Transverse colon (tissue), 4 donors: ENCODE measurements at regions not wholly inside any gene's neighbourhood (a gene's known extent, or its start where the extent isn't known, plus 50 kb on each side); places are given as distances from the start of the nearest gene placed in this dataset.

Source experiments
- DNase-seq: peaks from one replicate; pipeline ENCODE4 v3.0.0-alpha.2; 2019
- H3K27ac ChIP-seq, 4 donors: fragments of 200-600 bp; sonication (generic); 2 replicates each; pipeline ENCODE4 v1.5.1; 2016 to 2018; ENCODE audit warnings: inconsistent platforms in 4 of 4
- H3K27me3 ChIP-seq: fragments of 200-600 bp; sonication (generic); 2 replicates; pipeline ENCODE4 v1.5.1; 2017; ENCODE audit warnings: inconsistent platforms
- H3K36me3 ChIP-seq, 4 donors: fragments of 200-600 bp; sonication (generic); 2 replicates each; pipeline ENCODE4 v1.5.1; 2017 to 2019; ENCODE audit warnings: inconsistent platforms in 4 of 4
- H3K4me1 ChIP-seq, 4 donors: fragments of 200-600 bp; sonication (generic); 2 replicates each; pipeline ENCODE4 v1.5.1; 2017 to 2020; ENCODE audit warnings: inconsistent platforms in 4 of 4
- H3K4me3 ChIP-seq, 4 donors: fragments of 200-600 bp; sonication (generic); 1 replicate in 1 of 4; 2 replicates in 3 of 4; pipeline versions ENCODE4 v1.5.1 to v1.6.1; 2017 to 2019; ENCODE audit warnings: inconsistent platforms in 4 of 4
- H3K9me3 ChIP-seq, 2 donors: fragments of 200-600 bp; sonication (generic); 2 replicates each; pipeline ENCODE4 v1.5.1; 2017 to 2019; ENCODE audit warnings: inconsistent platforms in 2 of 2
- EP300 ChIP-seq: sonication (generic); formaldehyde crosslinking; IDR thresholded peaks from one replicate; pipeline ENCODE4 v1.6.1; 2017; ENCODE audit warnings: antibody characterized with exemption, low read depth
- POLR2A ChIP-seq: fragments of 450-650 bp; IDR thresholded peaks from one replicate; pipeline ENCODE4 v1.6.1; 2016; ENCODE audit warnings: antibody characterized with exemption, mild to moderate bottlenecking, moderate library complexity
- POLR2AphosphoS5 ChIP-seq, 3 donors: sonication (generic); formaldehyde crosslinking; IDR thresholded peaks; one replicate each; pipeline ENCODE4 v1.6.1; 2016; ENCODE audit warnings: antibody characterized with exemption in 3 of 3
- WGBS, 2 donors: methylation state at CpG; one replicate each; pipeline ENCODE4 v1.1.5; 2018; ENCODE audit warnings: low coverage in 1 of 2; 5-methylcytosine and 5-hydroxymethylcytosine counted together
- in situ Hi-C, 4 donors: fragments of 200-750 bp; cut with MboI; loops; one replicate each; pipeline versions ENCODE4 v1.15.0 to v1.15.1; 2017; ENCODE audit warnings: low sequenced_read_pairs in 3 of 4, low pct_ligation_motif_present in 1 of 4, low pct_unique_long_range_greater_than_20kb in 1 of 4
- intact Hi-C: fragments of 100-400 bp; cut with DNase I; formaldehyde crosslinking; loops from one replicate; pipeline ENCODE4 v1.15.1; 2023; ENCODE audit warnings: low total_unique reads
- TF ChIP-seq, protein P1 (sequence below), 5 experiments: fragments of 200-600 bp in 3 of 5; fragments of 450-650 bp in 2 of 5; sonication (generic) in 3 of 5; IDR thresholded peaks; 1 replicate in 2 of 5; 2 replicates in 3 of 5; pipeline ENCODE4 v1.5.1; 2016 to 2017; ENCODE audit warnings: antibody characterized with exemption in 5 of 5, inconsistent platforms in 3 of 5, mild to moderate bottlenecking in 2 of 5, moderate library complexity in 1 of 5

- H3K36me3 ChIP-seq = no peaks in the 10 kb centered on the region
- no peaks in the 10 kb centered on the region for H3K4me1 ChIP-seq
- in situ Hi-C loops (loop anchor here in 3 of 4 donors (25.0 kb wide), 1 partner anchor 371 kb away; no protein-coding TSS in a partner anchor), intact Hi-C loops (no loop called here)
- no peak for DNase-seq
- no peaks in the 10 kb centered on the region for H3K27me3 ChIP-seq
- H3K27ac ChIP-seq = no peak overlapping the region
- no peak overlapping the region for H3K4me3 ChIP-seq
- no peaks in the 10 kb centered on the region for H3K9me3 ChIP-seq
- 71% methylated on average over 3 of the region's 3 CpGs; no CpG with 5 or more reads in 1 of the 2 donors for WGBS, 2 donors
- TF ChIP-seq, protein P1, sequence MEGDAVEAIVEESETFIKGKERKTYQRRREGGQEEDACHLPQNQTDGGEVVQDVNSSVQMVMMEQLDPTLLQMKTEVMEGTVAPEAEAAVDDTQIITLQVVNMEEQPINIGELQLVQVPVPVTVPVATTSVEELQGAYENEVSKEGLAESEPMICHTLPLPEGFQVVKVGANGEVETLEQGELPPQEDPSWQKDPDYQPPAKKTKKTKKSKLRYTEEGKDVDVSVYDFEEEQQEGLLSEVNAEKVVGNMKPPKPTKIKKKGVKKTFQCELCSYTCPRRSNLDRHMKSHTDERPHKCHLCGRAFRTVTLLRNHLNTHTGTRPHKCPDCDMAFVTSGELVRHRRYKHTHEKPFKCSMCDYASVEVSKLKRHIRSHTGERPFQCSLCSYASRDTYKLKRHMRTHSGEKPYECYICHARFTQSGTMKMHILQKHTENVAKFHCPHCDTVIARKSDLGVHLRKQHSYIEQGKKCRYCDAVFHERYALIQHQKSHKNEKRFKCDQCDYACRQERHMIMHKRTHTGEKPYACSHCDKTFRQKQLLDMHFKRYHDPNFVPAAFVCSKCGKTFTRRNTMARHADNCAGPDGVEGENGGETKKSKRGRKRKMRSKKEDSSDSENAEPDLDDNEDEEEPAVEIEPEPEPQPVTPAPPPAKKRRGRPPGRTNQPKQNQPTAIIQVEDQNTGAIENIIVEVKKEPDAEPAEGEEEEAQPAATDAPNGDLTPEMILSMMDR (IDR thresholded peaks at IDR 0.05) = no peak
- no peak for TF ChIP-seq EP300
- TF ChIP-seq POLR2A = no peak
- TF ChIP-seq POLR2AphosphoS5 (IDR thresholded peaks at IDR 0.05) = no peak
These were observed 417.1 kb downstream of the GPAM start for GRCh38 chr10:111766464-111766863.

DNA sequence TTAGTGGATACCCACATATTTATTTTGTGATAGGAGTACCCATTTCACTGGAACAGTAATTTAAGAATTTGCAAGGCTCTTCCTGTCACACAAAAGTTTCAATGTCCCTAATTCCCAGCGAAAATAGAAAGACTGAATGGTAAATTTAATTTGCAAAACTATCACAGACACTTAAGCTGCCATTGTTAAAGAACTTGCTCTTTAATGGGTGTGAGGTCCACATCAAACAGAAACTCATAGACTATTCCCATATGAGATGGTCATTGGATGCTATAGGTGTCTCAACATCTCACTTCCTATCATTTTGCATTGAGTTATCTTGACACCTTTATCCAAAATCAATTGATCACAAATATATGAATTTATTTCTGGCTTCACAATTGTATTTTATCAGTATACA, 415.9 kb downstream of the GPAM start:
- no peak for DNase-seq
- no peak overlapping the region for H3K4me3 ChIP-seq
- no peak overlapping the region for H3K27ac ChIP-seq
- intact Hi-C loops = no loop called here
- WGBS, 2 donors = 13 to 33% methylated on average over 1 of the region's 1 CpG
- H3K36me3 ChIP-seq = no peaks in the 10 kb centered on the region
- in situ Hi-C loops = loop anchor here in 3 of 4 donors (25.0 kb wide), 1 partner anchor 370 kb away; no protein-coding TSS in a partner anchor
- no peaks in the 10 kb centered on the region for H3K27me3 ChIP-seq
- no peaks in the 10 kb centered on the region for H3K9me3 ChIP-seq
- no peaks in the 10 kb centered on the region for H3K4me1 ChIP-seq
- TF ChIP-seq POLR2AphosphoS5 (IDR thresholded peaks at IDR 0.05) (no peak), EP300 (no peak), POLR2A (no peak)
- TF ChIP-seq, protein P1 (IDR thresholded peaks at IDR 0.05) = no peak

DNA sequence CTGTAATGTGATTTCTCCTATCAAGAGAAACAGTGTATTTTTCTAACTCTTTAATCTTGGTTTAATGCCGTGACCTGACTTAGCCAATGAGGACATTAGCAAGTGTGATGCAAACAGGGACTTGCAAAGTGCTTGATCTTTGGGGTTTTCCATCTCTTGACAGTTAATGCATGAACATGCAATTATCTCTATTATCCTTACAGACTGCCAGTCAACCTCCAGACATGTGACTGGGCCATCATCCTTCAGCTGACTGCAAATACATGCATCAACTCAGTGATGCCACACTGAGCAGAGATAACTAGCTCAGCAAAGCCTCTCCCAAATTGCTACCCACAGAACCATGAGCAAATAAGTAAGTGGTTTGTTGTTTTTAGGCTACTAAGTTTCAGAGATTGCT, 409.6 kb downstream of the GPAM start:
- TF ChIP-seq EP300 (no peak), POLR2A (no peak), POLR2AphosphoS5 (IDR thresholded peaks at IDR 0.05) (no peak)
- TF ChIP-seq, protein P1 (IDR thresholded peaks at IDR 0.05) = no peak
- no peak for DNase-seq
- H3K4me1 ChIP-seq = no peaks in the 10 kb centered on the region
- H3K4me3 ChIP-seq = no peak overlapping the region
- H3K9me3 ChIP-seq = no peaks in the 10 kb centered on the region
- 63 to 79% methylated on average over 1 of the region's 1 CpG for WGBS, 2 donors
- intact Hi-C loops = no loop called here
- no peak overlapping the region for H3K27ac ChIP-seq
- in situ Hi-C loops = loop anchor here in 3 of 4 donors (25.0 kb wide), 1 partner anchor 363 kb away; no protein-coding TSS in a partner anchor
- no peaks in the 10 kb centered on the region for H3K36me3 ChIP-seq
- H3K27me3 ChIP-seq = no peaks in the 10 kb centered on the region

- no peak overlapping the region for H3K4me3 ChIP-seq
- H3K27ac ChIP-seq = no peak overlapping the region
- 69 to 75% methylated on average over 2 of the region's 2 CpGs for WGBS, 2 donors
- in situ Hi-C loops (loop anchor here in 3 of 4 donors (25.0 kb wide), 1 partner anchor 363 kb away; no protein-coding TSS in a partner anchor), intact Hi-C loops (no loop called here)
- H3K27me3 ChIP-seq = no peaks in the 10 kb centered on the region
- DNase-seq = no peak
- TF ChIP-seq EP300 (no peak), POLR2AphosphoS5 (IDR thresholded peaks at IDR 0.05) (no peak), POLR2A (no peak)
- TF ChIP-seq, protein P1 (IDR thresholded peaks at IDR 0.05) = no peak
- H3K9me3 ChIP-seq = no peaks in the 10 kb centered on the region
- no peaks in the 10 kb centered on the region for H3K4me1 ChIP-seq
- no peaks in the 10 kb centered on the region for H3K36me3 ChIP-seq
These were observed 409.1 kb downstream of the GPAM start for GRCh38 chr10:111774486-111774885.
